Heart left ventricle (tissue), 16 donors: ENCODE measurements at regions not wholly inside any gene's neighbourhood (a gene's known extent, or its start where the extent isn't known, plus 50 kb on each side); places are given as distances from the start of the nearest gene placed in this dataset.

Experiments used
- ATAC-seq, 4 donors: fragments of 200-7000 bp; cut with Tn5 transposase; one replicate each; pipeline ENCODE4 v1.9.1; 2020 to 2022; ENCODE audit warnings: moderate library complexity in 4 of 4, mild to moderate bottlenecking in 3 of 4, moderate number of reproducible peaks in 1 of 4
- DNase-seq, 5 donors: peaks; one replicate each; pipeline ENCODE4 v3.0.0-alpha.2; 2020
- H3K27ac ChIP-seq, 12 donors: fragments of 200-600 bp; sonication (generic) in 4 of 12; one replicate each; pipeline versions ENCODE4 v1.5.0 to v1.8.0; 2016 to 2022; ENCODE audit warnings: mild to moderate bottlenecking in 2 of 12
- H3K27me3 ChIP-seq, 9 donors: fragments of 200-600 bp; sonication (generic) in 2 of 9; one replicate each; pipeline versions ENCODE4 v1.5.1 to v1.8.0; 2016 to 2022; ENCODE audit warnings: mild to moderate bottlenecking in 3 of 9
- H3K36me3 ChIP-seq, 9 donors: fragments of 200-600 bp; sonication (generic) in 2 of 9; one replicate each; pipeline versions ENCODE4 v1.5.0 to v1.8.0; 2018 to 2022; ENCODE audit warnings: mild to moderate bottlenecking in 2 of 9
- H3K4me1 ChIP-seq, 12 donors: fragments of 200-600 bp; sonication (generic) in 4 of 12; one replicate each; pipeline versions ENCODE4 v1.5.0 to v1.8.0; 2016 to 2022; ENCODE audit warnings: mild to moderate bottlenecking in 3 of 12
- H3K4me3 ChIP-seq, 12 donors: fragments of 200-600 bp; sonication (generic) in 4 of 12; one replicate each; pipeline versions ENCODE4 v1.5.0 to v1.8.0; 2017 to 2022; ENCODE audit warnings: mild to moderate bottlenecking in 9 of 12, moderate library complexity in 4 of 12
- H3K9me3 ChIP-seq, 12 donors: fragments of 200-600 bp; sonication (generic) in 4 of 12; one replicate each; pipeline versions ENCODE4 v1.5.0 to v1.8.0; 2016 to 2022; ENCODE audit warnings: mild to moderate bottlenecking in 1 of 12
- POLR2A ChIP-seq, 2 donors: fragments of 450-650 bp; IDR thresholded peaks; one replicate each; pipeline ENCODE4 v1.6.1; 2017; ENCODE audit warnings: antibody characterized with exemption in 2 of 2, mild to moderate bottlenecking in 2 of 2, moderate library complexity in 2 of 2
- WGBS, 4 donors: extraction: QIAGEN DNeasy Blood & Tissue Kit in 2 of 4; methylation state at CpG; one replicate each; pipeline versions ENCODE4 v1.1.5 to v1.1.7; 2013 to 2018; 5-methylcytosine and 5-hydroxymethylcytosine counted together
- intact Hi-C, 10 donors: fragments of 100-400 bp; cut with DNase I; formaldehyde crosslinking; loops; one replicate each; pipeline versions ENCODE4 v1.11.1 to v1.14.2; 2022
- TF ChIP-seq, protein P1 (sequence below), 12 donors: fragments of 200-600 bp; sonication (generic) in 4 of 12; IDR thresholded peaks; one replicate each; pipeline versions ENCODE4 v1.5.0 to v1.8.0; 2018 to 2022; ENCODE audit warnings: antibody characterized with exemption in 12 of 12, mild to moderate bottlenecking in 5 of 12
- donor health status: ischemic (EF 13 %, LVEDD 7.1; RV severe dilation, severe dysfunction).
- donor health status: healthy with polysubstance abuse.
- donor health status: DM: no; HTN: yes; CAD: no.
- donor health status: DM: no; HTN: no; CAD: no.
- donor health status: ischemic (EF 25% LVEDD 6.9; RV normal size, moderate dysfunction).
- donor health status: ischemic (EF 25% LVEDD 5.7; RV mildly dilated, moderate dysfunction).
- donor health status: healthy.
- donor health status: DM: yes; HTN: yes; CAD: no.
- donor health status: ischemic (EF 35%, LVEDD 5.7; RV mildly dilated, moderate dysfunction).
- donor health status: nonischemic (EF 11% LVEDD 7.7; RV severe dilation, severe dysfunction).
- donor health status: DM: yes; HTN: yes; CAD: no.
- donor health status: PGD.
- donor health status: ischemic (EF 29% LVEDD 5.4; RV normal size, mild dysfunction).
- donor health status: nonischemic (EF 23%, LVEDD 6.1; RV moderate dilation, normal function).

DNA sequence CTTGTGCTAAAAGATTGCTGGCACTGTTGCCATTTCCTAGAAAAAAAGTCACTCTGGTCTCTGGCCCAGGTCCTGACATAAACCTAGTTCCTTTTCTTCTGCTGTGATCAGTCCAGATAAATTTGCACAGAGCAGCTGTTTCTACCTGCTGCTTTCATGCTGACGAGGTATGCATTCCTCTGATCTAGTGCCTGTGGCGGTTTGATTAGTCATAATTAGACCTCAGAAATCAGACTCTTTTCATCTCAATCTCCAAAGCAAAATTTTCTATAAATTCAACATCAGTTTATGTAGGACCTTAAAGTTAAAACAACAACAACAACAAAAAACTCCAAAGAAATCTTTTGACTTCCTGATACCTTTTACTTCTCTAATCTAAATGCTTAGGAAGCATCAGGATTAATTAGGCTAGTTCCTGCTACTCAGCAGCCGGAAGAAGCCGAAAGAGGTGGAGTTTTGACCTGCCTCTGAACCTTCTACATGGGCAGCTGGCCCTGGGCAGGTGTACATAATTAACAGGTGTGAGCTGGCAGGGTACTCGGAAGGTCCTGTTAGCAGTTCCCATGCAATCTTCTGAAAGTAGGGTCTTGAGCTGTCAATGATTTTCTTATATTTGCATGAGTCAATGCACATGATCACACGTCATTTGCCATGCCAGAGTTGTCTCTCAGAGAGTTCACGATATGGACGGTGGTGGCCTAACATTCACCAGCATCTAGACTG is 83.3 kb upstream of the CCDC112 start:
- TF ChIP-seq, protein P1, sequence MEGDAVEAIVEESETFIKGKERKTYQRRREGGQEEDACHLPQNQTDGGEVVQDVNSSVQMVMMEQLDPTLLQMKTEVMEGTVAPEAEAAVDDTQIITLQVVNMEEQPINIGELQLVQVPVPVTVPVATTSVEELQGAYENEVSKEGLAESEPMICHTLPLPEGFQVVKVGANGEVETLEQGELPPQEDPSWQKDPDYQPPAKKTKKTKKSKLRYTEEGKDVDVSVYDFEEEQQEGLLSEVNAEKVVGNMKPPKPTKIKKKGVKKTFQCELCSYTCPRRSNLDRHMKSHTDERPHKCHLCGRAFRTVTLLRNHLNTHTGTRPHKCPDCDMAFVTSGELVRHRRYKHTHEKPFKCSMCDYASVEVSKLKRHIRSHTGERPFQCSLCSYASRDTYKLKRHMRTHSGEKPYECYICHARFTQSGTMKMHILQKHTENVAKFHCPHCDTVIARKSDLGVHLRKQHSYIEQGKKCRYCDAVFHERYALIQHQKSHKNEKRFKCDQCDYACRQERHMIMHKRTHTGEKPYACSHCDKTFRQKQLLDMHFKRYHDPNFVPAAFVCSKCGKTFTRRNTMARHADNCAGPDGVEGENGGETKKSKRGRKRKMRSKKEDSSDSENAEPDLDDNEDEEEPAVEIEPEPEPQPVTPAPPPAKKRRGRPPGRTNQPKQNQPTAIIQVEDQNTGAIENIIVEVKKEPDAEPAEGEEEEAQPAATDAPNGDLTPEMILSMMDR (IDR thresholded peaks at IDR 0.05): no peak
- no peak for TF ChIP-seq POLR2A (IDR thresholded peaks at IDR 0.05)
- H3K36me3 ChIP-seq: no peaks in the 10 kb centered on the region
- intact Hi-C loops: loop anchor here in 9 of 10 donors (1.0 to 10.0 kb wide), 9 partner anchors 48 to 208 kb away; partner anchors contain the start of gene FEM1C (in 5 of the 9)
- peaks cover 0 to 23% (median 7%) of the 10 kb centered on the region in 12 donors for H3K4me1 ChIP-seq
- H3K9me3 ChIP-seq: no peaks in the 10 kb centered on the region
- ATAC-seq (no peak), DNase-seq (no peak)
- WGBS, 4 donors: 85 to 87% (median 85%) methylated on average over 8 of the region's 8 CpGs
- no peaks in the 10 kb centered on the region for H3K27me3 ChIP-seq
- H3K4me3 ChIP-seq: no peak overlapping the region
- no peak overlapping the region for H3K27ac ChIP-seq

DNA sequence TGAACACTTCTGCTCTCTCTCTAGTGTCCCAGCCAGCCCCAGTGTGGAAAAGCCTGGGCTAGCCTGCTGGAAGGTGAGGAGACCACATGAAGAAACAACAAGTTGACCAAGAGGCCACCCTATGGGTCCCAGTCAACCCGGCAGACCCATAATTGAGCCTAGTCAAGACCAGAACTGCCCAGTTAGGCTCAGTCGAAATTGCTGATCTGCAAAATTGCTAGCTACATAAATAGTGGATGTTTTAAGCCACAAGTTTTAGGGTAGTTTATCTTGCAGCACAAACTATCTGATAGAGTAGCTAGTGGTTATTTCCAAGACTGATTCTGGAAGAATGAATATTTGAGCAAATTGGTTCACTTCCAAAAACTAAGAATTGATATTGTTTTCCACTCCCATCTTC is 82.3 kb upstream of the CCDC112 start:
- H3K36me3 ChIP-seq: no peaks in the 10 kb centered on the region
- DNase-seq (no peak), ATAC-seq (no peak)
- intact Hi-C loops: loop anchor here in 9 of 10 donors (1.0 to 10.0 kb wide), 8 partner anchors 49 to 209 kb away; partner anchors contain the start of gene FEM1C (in 5 of the 9)
- H3K27me3 ChIP-seq: no peaks in the 10 kb centered on the region
- no peak overlapping the region for H3K27ac ChIP-seq
- H3K4me1 ChIP-seq: peaks cover 0 to 23% (median 7%) of the 10 kb centered on the region in 12 donors
- WGBS, 4 donors: 89 to 93% (median 90%) methylated on average over 2 of the region's 2 CpGs
- H3K4me3 ChIP-seq: no peak overlapping the region
- H3K9me3 ChIP-seq: no peaks in the 10 kb centered on the region
- TF ChIP-seq, protein P1 (IDR thresholded peaks at IDR 0.05): no peak
- TF ChIP-seq POLR2A (IDR thresholded peaks at IDR 0.05): no peak

DNA sequence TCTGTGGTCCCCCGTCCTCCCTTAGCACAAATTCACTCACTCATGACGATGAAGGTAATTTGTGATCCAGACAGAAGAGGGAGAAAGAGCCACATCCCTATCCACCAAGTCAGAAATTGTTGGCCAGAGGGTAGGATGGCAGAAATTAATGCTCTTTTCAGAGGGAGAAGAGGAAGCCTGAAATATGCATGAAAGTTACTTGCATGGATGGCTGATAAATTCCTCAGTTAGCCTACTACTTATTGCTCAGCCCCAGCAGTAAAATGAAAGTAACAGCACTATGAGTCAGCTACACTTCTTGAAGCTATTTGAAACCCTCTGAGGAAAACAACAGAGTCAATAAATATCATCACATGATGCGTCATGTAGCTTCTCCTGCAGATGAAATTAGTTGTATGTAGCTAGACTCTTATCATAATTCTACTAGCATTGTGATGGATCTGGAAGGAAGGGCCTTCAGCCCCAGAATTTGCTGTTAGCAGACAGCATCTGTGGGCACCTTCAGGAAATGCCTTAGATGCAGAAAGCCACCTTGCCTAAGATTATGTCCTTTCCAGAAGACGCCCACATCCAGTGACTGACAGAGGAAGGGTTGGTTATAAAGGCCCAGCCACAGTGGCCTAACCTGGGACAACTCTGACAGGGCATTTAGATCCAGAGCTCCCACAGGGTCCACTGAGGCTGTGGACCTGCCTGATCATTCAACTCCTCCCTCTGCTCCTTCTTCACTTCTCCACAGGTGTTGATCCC is 81.2 kb upstream of the CCDC112 start:
- H3K9me3 ChIP-seq: no peaks in the 10 kb centered on the region
- no peak for DNase-seq
- H3K4me1 ChIP-seq: peaks cover 0 to 24% (median 7%) of the 10 kb centered on the region in 12 donors
- TF ChIP-seq POLR2A (IDR thresholded peaks at IDR 0.05): no peak
- TF ChIP-seq, protein P1 (IDR thresholded peaks at IDR 0.05): peak in 11 of 12 donors; percentile 24 to 64 (median 53)
- H3K36me3 ChIP-seq: no peaks in the 10 kb centered on the region
- H3K4me3 ChIP-seq: no peak overlapping the region
- WGBS, 4 donors: 51 to 66% (median 54%) methylated on average over 4 of the region's 4 CpGs
- peak; percentile 50 to 73 (median 61) for ATAC-seq
- H3K27ac ChIP-seq: peak overlapping the region in 8 of 12 donors; percentile 11 to 81 (median 44)
- intact Hi-C loops: loop anchor here (1.0 to 10.0 kb wide), 13 partner anchors 45 to 210 kb away; partner anchors contain the start of gene FEM1C (in 5 of the 10)
- no peaks in the 10 kb centered on the region for H3K27me3 ChIP-seq

DNA sequence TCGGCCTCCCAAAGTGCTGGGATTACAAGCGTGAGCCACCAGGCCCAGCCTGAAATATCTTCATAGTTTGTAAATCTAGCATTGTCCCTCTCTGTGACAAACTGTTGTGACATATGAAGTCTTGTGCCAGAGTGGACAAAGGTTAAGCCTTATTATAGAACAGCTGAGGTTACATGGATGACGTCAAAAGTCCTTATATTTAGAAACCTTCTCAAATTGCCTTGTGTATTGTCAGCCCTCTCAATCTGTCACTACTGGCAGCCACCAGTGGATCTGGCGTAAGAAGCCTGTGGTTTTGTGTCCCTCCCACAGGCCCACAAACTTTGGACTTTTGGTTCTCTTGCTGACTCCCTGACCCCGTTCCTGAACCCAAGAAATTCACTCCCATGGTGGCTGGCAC is 79.4 kb upstream of the CCDC112 start:
- Histone ChIP-seq H3K4me3 (no peak overlapping the region), H3K4me1 (peaks cover 0 to 31% (median 8%) of the 10 kb centered on the region in 12 donors), H3K27me3 (no peaks in the 10 kb centered on the region), H3K36me3 (no peaks in the 10 kb centered on the region), H3K27ac (peak overlapping the region; percentile 41 to 81 (median 64)), H3K9me3 (no peaks in the 10 kb centered on the region)
- WGBS, 4 donors: 42 to 50% (median 45%) methylated on average over 5 of the region's 5 CpGs
- DNase-seq (peak; percentile 29 to 69 (median 43)), ATAC-seq (peak; percentile 87 to 93 (median 92))
- intact Hi-C loops: loop anchor here (1.0 to 10.0 kb wide), 13 partner anchors 47 to 211 kb away; partner anchors contain the start of gene FEM1C (in 5 of the 10)
- TF ChIP-seq, protein P1 (IDR thresholded peaks at IDR 0.05): no peak
- TF ChIP-seq POLR2A (IDR thresholded peaks at IDR 0.05): peak in 1 of 2 donors; percentile 24
